AG04449 (cell line): ENCODE measurements at regions not wholly inside any gene's neighbourhood (a gene's known extent, or its start where the extent isn't known, plus 50 kb on each side); places are given as distances from the start of the nearest gene placed in this dataset.

Experiments
- CTCF ChIA-PET: fragments of 350-600 bp; formaldehyde crosslinking; extraction: SDS; loops from one replicate; lab custom pipeline; 2021; ENCODE audit warnings: antibody characterized with exemption; lab: Yijun Ruan, JAX
- POLR2A ChIA-PET: fragments of 400-600, 350-600 bp; formaldehyde crosslinking; extraction: SDS; loops from one replicate; lab custom pipeline; 2020; ENCODE audit warnings: antibody characterized with exemption, inconsistent platforms; lab: Yijun Ruan, JAX
- DNase-seq: peaks from one replicate; pipeline ENCODE4 v3.0.0-alpha.2; 2010; ENCODE audit warnings: low read depth, low spot score
- H3K4me3 ChIP-seq: 2 replicates; pipeline ENCODE4 v1.5.1; 2011; ENCODE audit warnings: low read depth, mild to moderate bottlenecking, control low read depth, low read length
- CTCF ChIP-seq: IDR thresholded peaks from one replicate; pipeline ENCODE4 v1.5.1; 2011; ENCODE audit warnings: mild to moderate bottlenecking, moderate library complexity, low read length, control low read depth, inconsistent platforms; ENCODE audit not compliant: insufficient read depth; ENCODE audit errors: missing control alignments

DNA sequence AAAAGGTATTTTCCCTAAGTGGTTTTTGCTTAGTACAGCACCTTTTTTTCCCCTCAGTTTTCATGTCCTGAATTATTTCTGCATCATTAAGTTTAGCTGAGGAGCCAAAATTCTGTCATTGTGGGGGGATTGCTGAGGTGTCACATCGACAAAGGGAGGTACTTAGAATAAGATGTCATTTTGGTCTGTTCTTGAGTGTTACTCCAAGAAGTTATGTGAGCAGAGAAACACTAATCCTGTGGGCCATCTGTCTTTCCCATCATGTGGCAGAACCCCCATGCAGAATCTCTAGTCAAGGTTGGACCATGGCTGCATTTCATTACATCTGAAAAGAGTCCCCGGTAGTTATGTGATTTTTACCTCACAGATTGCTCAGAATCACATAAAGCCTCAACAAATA lies 167.8 kb upstream of the CENPW start:
- no peak for DNase-seq
- POLR2A ChIA-PET: no interaction called here
- CTCF ChIA-PET: no interaction called here
- no peak for TF ChIP-seq CTCF
- no peak overlapping the region for H3K4me3 ChIP-seq

- ChIA-PET CTCF (no interaction called here), POLR2A (no interaction called here)
- no peak for TF ChIP-seq CTCF
- DNase-seq: no peak
- H3K4me3 ChIP-seq: no peak overlapping the region
Measured at GRCh38 chr6:126173265-126173664, 166.7 kb upstream of the CENPW start.

DNA sequence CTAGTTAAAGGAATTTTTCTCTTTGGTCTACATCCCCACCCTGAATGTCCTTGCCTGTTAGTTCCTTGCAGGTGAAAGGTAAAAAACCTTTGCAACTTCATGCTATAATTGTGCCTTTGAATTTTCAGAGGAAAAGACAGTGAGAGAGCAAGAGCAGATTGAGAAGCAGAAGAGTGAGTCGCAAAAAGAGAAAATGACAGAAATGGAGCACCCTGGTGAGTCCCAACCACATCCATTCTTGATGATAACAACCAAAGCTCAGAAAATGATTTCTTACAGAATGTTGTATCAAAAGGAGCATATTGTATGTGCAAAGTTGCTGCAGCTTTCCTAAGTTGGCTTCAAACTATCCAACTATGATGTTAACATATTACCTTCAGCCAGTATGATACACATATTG lies 165.2 kb upstream of the CENPW start:
- ChIA-PET CTCF (no interaction called here), POLR2A (no interaction called here)

DNA sequence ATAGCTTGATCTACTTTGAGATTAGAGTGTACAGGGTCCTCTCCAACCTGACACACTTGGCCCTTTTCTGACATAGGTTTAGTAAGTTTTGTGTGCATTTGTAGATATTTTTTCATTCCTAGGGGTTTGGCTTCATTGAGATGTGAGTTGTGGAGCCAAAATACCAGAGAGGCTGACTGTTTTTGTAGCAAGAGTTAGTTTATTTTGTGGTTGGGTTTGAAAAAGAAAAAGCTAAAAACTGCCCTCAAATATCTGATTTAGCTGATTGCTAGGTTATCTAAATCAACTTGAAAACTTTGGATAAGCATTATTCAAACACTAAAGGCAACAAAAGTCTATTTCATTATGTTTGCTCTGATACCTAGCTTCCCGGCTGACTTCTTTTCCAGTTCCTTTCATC lies 164.7 kb upstream of the CENPW start:
- POLR2A ChIA-PET: no interaction called here
- no peak for DNase-seq
- no peak for TF ChIP-seq CTCF
- H3K4me3 ChIP-seq: no peak overlapping the region
- CTCF ChIA-PET: interaction anchor here (1.3 to 1.6 kb wide), 2 partner anchors 39 to 925 kb away, joined by 3 read pairs; no protein-coding TSS in a partner anchor

More for the DNA sequence above, 165.2 kb upstream of the CENPW start:
- no peak for TF ChIP-seq CTCF
- DNase-seq: no peak
- no peak overlapping the region for H3K4me3 ChIP-seq

DNA sequence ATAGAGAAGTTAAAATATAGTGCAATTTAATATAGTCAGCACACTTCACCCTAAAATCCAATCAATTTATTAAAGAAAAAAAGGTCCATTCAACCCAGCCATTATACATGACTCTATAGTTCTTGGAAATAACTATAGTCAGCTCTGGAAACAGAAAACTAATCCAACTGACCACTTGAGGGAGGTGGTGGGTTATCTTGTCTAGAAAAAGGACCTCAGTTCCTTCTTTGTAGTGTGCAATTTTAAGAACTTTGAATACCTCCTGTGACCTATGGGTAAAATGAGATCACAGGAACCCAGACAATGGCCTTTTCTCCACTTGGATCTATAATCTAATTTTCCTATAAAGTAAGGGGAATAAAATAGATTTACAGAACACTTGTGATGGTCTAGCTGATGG lies 163.6 kb upstream of the CENPW start:
- ChIA-PET POLR2A (no interaction called here), CTCF (interaction anchor here (1.3 to 1.8 kb wide), 3 partner anchors 40 to 924 kb away, joined by 3 to 7 read pairs (median 3); no protein-coding TSS in a partner anchor)
- H3K4me3 ChIP-seq: no peak overlapping the region
- no peak for DNase-seq
- TF ChIP-seq CTCF: peak; percentile 10

- ChIA-PET POLR2A (no interaction called here), CTCF (no interaction called here)
- DNase-seq: peak; percentile 17
- H3K4me3 ChIP-seq: no peak overlapping the region
- TF ChIP-seq CTCF: no peak
Measured at GRCh38 chr6:126180585-126180984, 159.3 kb upstream of the CENPW start.
